Transverse colon (tissue), 4 donors: ENCODE measurements at regions not wholly inside any gene's neighbourhood (a gene's known extent, or its start where the extent isn't known, plus 50 kb on each side); places are given as distances from the start of the nearest gene placed in this dataset.

Experiments used
- EP300 ChIP-seq: sonication (generic); formaldehyde crosslinking; IDR thresholded peaks from one replicate; pipeline ENCODE4 v1.6.1; 2017; ENCODE audit warnings: antibody characterized with exemption, low read depth
- POLR2AphosphoS5 ChIP-seq, 3 donors: sonication (generic); formaldehyde crosslinking; IDR thresholded peaks; one replicate each; pipeline ENCODE4 v1.6.1; 2016; ENCODE audit warnings: antibody characterized with exemption in 3 of 3
- TF ChIP-seq, protein P1 (sequence below), 5 experiments: fragments of 200-600 bp in 3 of 5; fragments of 450-650 bp in 2 of 5; sonication (generic) in 3 of 5; IDR thresholded peaks; 1 replicate in 2 of 5; 2 replicates in 3 of 5; pipeline ENCODE4 v1.5.1; 2016 to 2017; ENCODE audit warnings: antibody characterized with exemption in 5 of 5, inconsistent platforms in 3 of 5, mild to moderate bottlenecking in 2 of 5, moderate library complexity in 1 of 5

DNA sequence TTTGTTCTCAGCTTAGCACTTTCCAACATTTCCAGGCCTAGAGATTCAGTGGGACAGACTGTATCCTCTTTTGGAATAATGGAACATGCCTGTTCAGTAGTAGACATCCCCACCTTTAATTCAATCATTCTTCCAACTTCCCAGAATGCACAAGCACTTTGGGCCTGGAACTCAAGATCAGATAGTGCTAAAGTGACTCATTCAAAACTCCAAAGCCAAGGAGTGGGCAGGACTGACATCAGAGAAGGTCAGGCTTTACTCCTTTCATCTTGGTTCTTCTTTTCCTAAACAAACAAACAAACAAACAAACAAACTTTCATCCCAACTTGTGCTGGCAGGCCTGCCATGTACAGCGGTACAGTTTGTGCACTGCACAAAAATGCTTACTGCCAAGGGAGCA, 172.0 kb downstream of the AXIN2 start:
- no peak for TF ChIP-seq EP300
- TF ChIP-seq, protein P1, sequence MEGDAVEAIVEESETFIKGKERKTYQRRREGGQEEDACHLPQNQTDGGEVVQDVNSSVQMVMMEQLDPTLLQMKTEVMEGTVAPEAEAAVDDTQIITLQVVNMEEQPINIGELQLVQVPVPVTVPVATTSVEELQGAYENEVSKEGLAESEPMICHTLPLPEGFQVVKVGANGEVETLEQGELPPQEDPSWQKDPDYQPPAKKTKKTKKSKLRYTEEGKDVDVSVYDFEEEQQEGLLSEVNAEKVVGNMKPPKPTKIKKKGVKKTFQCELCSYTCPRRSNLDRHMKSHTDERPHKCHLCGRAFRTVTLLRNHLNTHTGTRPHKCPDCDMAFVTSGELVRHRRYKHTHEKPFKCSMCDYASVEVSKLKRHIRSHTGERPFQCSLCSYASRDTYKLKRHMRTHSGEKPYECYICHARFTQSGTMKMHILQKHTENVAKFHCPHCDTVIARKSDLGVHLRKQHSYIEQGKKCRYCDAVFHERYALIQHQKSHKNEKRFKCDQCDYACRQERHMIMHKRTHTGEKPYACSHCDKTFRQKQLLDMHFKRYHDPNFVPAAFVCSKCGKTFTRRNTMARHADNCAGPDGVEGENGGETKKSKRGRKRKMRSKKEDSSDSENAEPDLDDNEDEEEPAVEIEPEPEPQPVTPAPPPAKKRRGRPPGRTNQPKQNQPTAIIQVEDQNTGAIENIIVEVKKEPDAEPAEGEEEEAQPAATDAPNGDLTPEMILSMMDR (IDR thresholded peaks at IDR 0.05): no peak
- TF ChIP-seq POLR2AphosphoS5 (IDR thresholded peaks at IDR 0.05): no peak
